HCT116 (cell line): ENCODE measurements at regions not wholly inside any gene's neighbourhood (a gene's known extent, or its start where the extent isn't known, plus 50 kb on each side); places are given as distances from the start of the nearest gene placed in this dataset.

Experiments used
- ATAC-seq: fragments of 200-7000 bp; cut with Tn5 transposase; 2 replicates; pipeline ENCODE4 v1.9.1; 2020; ENCODE audit warnings: mild to moderate bottlenecking, moderate library complexity
- BruUV-seq: library from RNA; stranded (reverse); fragments of 400-500 nt; replicated peaks from 2 replicates; lab custom pipeline; 2021; lab: Mats Ljungman, UMichigan
- CTCF ChIA-PET: fragments of 300-600 bp; sonication (Branson Sonifier 250); formaldehyde crosslinking; loops from one replicate; lab custom pipeline; 2021; ENCODE audit warnings: antibody characterized with exemption; lab: Charles Lee
- POLR2A ChIA-PET: fragments of 300-600, 350-600 bp; sonication (Branson Sonifier 250); formaldehyde crosslinking; loops from one replicate; lab custom pipeline; 2021; ENCODE audit warnings: antibody characterized with exemption; lab: Charles Lee
- RAD21 ChIA-PET, 2 experiments: fragments of 300-600 bp; sonication (Branson Sonifier 250); formaldehyde crosslinking; loops; one replicate each; lab custom pipeline; 2023; ENCODE audit warnings: low total read pairs in 2 of 2; ENCODE audit not compliant: uncharacterized antibody in 2 of 2, unreplicated experiment in 2 of 2, low non-redundant PET in 1 of 2; lab: Charles Lee
- DNase-seq: peaks from one replicate; pipeline ENCODE4 v3.0.0-alpha.2; 2010; ENCODE audit warnings: low read depth, low spot score
- H2AFZ ChIP-seq: fragments of 200-600 bp; shearing (Covaris generic), sonication (generic); 2 replicates; pipeline ENCODE4 v1.6.1; 2017; ENCODE audit warnings: low read depth, mixed run types, mixed read lengths, antibody characterized with exemption, low read length; ENCODE audit not compliant: poor library complexity, severe bottlenecking
- H3K27ac ChIP-seq: 2 replicates; pipeline ENCODE4 v1.5.1; 2012; ENCODE audit warnings: low read depth, low read length
- H3K27me3 ChIP-seq: fragments of 200-600 bp; sonication (generic); 2 replicates; pipeline ENCODE4 v1.6.1; 2016; ENCODE audit warnings: mixed run types, low read length, mixed read lengths; ENCODE audit not compliant: insufficient read depth
- H3K36me3 ChIP-seq, 2 experiments: fragments of 200-500 bp in 1 of 2; fragments of 200-600 bp in 1 of 2; sonication (Bioruptor generic) in 1 of 2; sonication (generic) in 1 of 2; 2 replicates each; pipeline versions ENCODE4 v1.5.1 to v1.6.1; 2014 to 2016; ENCODE audit warnings: low read length in 2 of 2, inconsistent platforms in 1 of 2, mixed read lengths in 1 of 2, mixed run types in 1 of 2; ENCODE audit not compliant: insufficient read depth in 2 of 2, control insufficient read depth in 1 of 2
- H3K4me1 ChIP-seq, 2 experiments: fragments of 200-600 bp in 1 of 2; sonication (generic) in 1 of 2; 2 replicates each; pipeline versions ENCODE4 v1.5.1 to v1.6.1; 2012 to 2017; ENCODE audit warnings: low read length in 2 of 2, inconsistent platforms in 1 of 2, mild to moderate bottlenecking in 1 of 2, mixed read lengths in 1 of 2, mixed run types in 1 of 2, moderate library complexity in 1 of 2; ENCODE audit not compliant: insufficient read depth in 2 of 2, control insufficient read depth in 1 of 2
- H3K4me2 ChIP-seq: fragments of 200-600 bp; sonication (generic); 2 replicates; pipeline ENCODE4 v1.6.1; 2017; ENCODE audit warnings: mixed run types, low read length, mixed read lengths
- H3K4me3 ChIP-seq, 2 experiments: fragments of 200-600 bp in 1 of 2; sonication (generic) in 1 of 2; replicated peaks in 1 of 2; 2 replicates each; pipeline ENCODE4 v1.5.1; 2011 to 2016; ENCODE audit warnings: low read length in 2 of 2, control low read depth in 1 of 2, low read depth in 1 of 2, mild to moderate bottlenecking in 1 of 2, mixed read lengths in 1 of 2, mixed run types in 1 of 2
- H3K79me2 ChIP-seq: fragments of 200-600 bp; sonication (generic); 2 replicates; pipeline ENCODE4 v1.6.1; 2017; ENCODE audit warnings: mild to moderate bottlenecking, mixed run types, low read length, moderate library complexity, mixed read lengths; ENCODE audit not compliant: insufficient read depth
- H3K9ac ChIP-seq: fragments of 200-600 bp; sonication (generic); 2 replicates; pipeline ENCODE4 v1.6.1; 2016; ENCODE audit warnings: low read length, mixed read lengths
- H3K9me2 ChIP-seq: fragments of 200-600 bp; sonication (generic), shearing (Covaris generic); 2 replicates; pipeline ENCODE4 v1.6.1; 2017; ENCODE audit warnings: mixed run types, mild to moderate bottlenecking, moderate library complexity; ENCODE audit not compliant: insufficient read depth
- H3K9me3 ChIP-seq, 2 experiments: fragments of 200-500 bp in 1 of 2; fragments of 200-600 bp in 1 of 2; sonication (Bioruptor generic) in 1 of 2; sonication (generic) in 1 of 2; 2 replicates each; pipeline ENCODE4 v1.6.1; 2014 to 2017; ENCODE audit warnings: low read length in 2 of 2, mixed read lengths in 2 of 2, inconsistent platforms in 1 of 2, low read depth in 1 of 2, mild to moderate bottlenecking in 1 of 2, mixed run types in 1 of 2, moderate library complexity in 1 of 2; ENCODE audit not compliant: control insufficient read depth in 1 of 2, insufficient read depth in 1 of 2
- H4K20me1 ChIP-seq: fragments of 200-600 bp; sonication (generic), shearing (Covaris generic); 2 replicates; pipeline ENCODE4 v1.6.1; 2017; ENCODE audit warnings: mixed run types, mild to moderate bottlenecking, moderate library complexity; ENCODE audit not compliant: insufficient read depth
- CBX3 ChIP-seq: IDR thresholded peaks from 2 replicates; pipeline ENCODE4 v1.6.1; 2012; ENCODE audit warnings: low read depth
- POLR2A ChIP-seq: IDR thresholded peaks from 2 replicates; pipeline ENCODE4 v1.7.0; 2011; ENCODE audit warnings: borderline replicate concordance; ENCODE audit not compliant: insufficient read depth, insufficient read length; ENCODE audit errors: extremely low read depth
- POLR2AphosphoS5 ChIP-seq: IDR thresholded peaks from 2 replicates; pipeline ENCODE4 v1.6.1; 2011; ENCODE audit warnings: mild to moderate bottlenecking, low read depth, low read length, moderate library complexity
- SRF ChIP-seq: IDR thresholded peaks from 2 replicates; pipeline ENCODE4 v1.6.1; 2012; ENCODE audit warnings: low read depth
- YY1 ChIP-seq: IDR thresholded peaks from 2 replicates; pipeline ENCODE4 v1.6.1; 2011; ENCODE audit warnings: low read length, low read depth, moderate library complexity, mild to moderate bottlenecking; ENCODE audit not compliant: insufficient replicate concordance; ENCODE audit errors: extremely low read depth
- intact Hi-C: fragments of 100-400 bp; cut with micrococcal nuclease; formaldehyde crosslinking; loops from 2 replicates; pipeline ENCODE4 v1.10.0; 2022
- TF ChIP-seq, protein P1 (sequence below), 3 experiments: fragments of 200-600 bp in 1 of 3; sonication (generic) in 1 of 3; IDR thresholded peaks in 2 of 3; conservative IDR thresholded peaks in 1 of 3; 2 replicates each; pipeline ENCODE4 v1.5.1; 2012 to 2017; ENCODE audit warnings: low read depth in 2 of 3, low read length in 2 of 3, antibody characterized with exemption in 1 of 3, borderline replicate concordance in 1 of 3, control low read depth in 1 of 3, mild to moderate bottlenecking in 1 of 3, mixed read lengths in 1 of 3, mixed run types in 1 of 3, moderate library complexity in 1 of 3; ENCODE audit not compliant: insufficient read depth in 1 of 3
- TF ChIP-seq, protein P2 (sequence below): IDR thresholded peaks from 2 replicates; pipeline ENCODE4 v1.6.1; 2012; ENCODE audit warnings: low read depth

DNA sequence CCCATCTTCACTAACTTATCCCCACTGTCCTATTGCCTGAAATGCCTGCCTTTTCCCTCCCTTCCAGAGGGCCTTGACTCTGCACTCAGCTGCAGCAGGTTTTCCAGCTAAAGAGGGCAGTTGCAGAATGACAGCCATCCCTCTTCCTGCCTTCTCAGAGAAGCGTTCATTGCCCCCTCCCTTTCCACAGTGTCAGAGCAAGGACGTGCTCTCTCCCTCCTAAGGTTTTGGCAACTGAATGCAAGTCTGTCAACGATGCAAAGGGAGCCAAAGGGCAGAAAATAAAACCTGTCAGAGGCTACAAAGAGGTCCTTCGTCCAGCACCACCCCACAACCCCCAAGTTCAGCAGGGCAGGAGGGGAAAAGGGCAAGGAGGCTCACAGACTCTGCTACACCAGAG lies 230.1 kb upstream of the THBS1 start (continued):
- TF ChIP-seq, protein P1, sequence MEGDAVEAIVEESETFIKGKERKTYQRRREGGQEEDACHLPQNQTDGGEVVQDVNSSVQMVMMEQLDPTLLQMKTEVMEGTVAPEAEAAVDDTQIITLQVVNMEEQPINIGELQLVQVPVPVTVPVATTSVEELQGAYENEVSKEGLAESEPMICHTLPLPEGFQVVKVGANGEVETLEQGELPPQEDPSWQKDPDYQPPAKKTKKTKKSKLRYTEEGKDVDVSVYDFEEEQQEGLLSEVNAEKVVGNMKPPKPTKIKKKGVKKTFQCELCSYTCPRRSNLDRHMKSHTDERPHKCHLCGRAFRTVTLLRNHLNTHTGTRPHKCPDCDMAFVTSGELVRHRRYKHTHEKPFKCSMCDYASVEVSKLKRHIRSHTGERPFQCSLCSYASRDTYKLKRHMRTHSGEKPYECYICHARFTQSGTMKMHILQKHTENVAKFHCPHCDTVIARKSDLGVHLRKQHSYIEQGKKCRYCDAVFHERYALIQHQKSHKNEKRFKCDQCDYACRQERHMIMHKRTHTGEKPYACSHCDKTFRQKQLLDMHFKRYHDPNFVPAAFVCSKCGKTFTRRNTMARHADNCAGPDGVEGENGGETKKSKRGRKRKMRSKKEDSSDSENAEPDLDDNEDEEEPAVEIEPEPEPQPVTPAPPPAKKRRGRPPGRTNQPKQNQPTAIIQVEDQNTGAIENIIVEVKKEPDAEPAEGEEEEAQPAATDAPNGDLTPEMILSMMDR (IDR thresholded peaks at IDR 0.05 in 2 of 3, conservative IDR thresholded peaks at IDR 0.05 in 1 of 3; ENCODE audit: borderline replicate concordance in 1 of 3, insufficient read depth in 1 of 3, low read depth in 2 of 3, low read length in 2 of 3), result no peak

GRCh38 chr15:39354189-39354588 lies 226.7 kb upstream of the THBS1 start:
- TF ChIP-seq, protein P2, sequence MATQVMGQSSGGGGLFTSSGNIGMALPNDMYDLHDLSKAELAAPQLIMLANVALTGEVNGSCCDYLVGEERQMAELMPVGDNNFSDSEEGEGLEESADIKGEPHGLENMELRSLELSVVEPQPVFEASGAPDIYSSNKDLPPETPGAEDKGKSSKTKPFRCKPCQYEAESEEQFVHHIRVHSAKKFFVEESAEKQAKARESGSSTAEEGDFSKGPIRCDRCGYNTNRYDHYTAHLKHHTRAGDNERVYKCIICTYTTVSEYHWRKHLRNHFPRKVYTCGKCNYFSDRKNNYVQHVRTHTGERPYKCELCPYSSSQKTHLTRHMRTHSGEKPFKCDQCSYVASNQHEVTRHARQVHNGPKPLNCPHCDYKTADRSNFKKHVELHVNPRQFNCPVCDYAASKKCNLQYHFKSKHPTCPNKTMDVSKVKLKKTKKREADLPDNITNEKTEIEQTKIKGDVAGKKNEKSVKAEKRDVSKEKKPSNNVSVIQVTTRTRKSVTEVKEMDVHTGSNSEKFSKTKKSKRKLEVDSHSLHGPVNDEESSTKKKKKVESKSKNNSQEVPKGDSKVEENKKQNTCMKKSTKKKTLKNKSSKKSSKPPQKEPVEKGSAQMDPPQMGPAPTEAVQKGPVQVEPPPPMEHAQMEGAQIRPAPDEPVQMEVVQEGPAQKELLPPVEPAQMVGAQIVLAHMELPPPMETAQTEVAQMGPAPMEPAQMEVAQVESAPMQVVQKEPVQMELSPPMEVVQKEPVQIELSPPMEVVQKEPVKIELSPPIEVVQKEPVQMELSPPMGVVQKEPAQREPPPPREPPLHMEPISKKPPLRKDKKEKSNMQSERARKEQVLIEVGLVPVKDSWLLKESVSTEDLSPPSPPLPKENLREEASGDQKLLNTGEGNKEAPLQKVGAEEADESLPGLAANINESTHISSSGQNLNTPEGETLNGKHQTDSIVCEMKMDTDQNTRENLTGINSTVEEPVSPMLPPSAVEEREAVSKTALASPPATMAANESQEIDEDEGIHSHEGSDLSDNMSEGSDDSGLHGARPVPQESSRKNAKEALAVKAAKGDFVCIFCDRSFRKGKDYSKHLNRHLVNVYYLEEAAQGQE, result no peak
- TF ChIP-seq, protein P1 (IDR thresholded peaks at IDR 0.05 in 2 of 3, conservative IDR thresholded peaks at IDR 0.05 in 1 of 3; ENCODE audit: borderline replicate concordance in 1 of 3, insufficient read depth in 1 of 3, low read depth in 2 of 3, low read length in 2 of 3), result no peak
- TF ChIP-seq YY1 (no peak), CBX3 (no peak), SRF (no peak), POLR2AphosphoS5 (no peak), POLR2A (no peak)
- intact Hi-C loops, result no loop called here
- H3K4me2 ChIP-seq, result no peak overlapping the region
- RAD21 ChIA-PET, result no interaction called here
- no peak overlapping the region for H2AFZ ChIP-seq
- CTCF ChIA-PET, result no interaction called here
- H3K4me3 ChIP-seq, result no peak overlapping the region
- no peaks in the 10 kb centered on the region for H4K20me1 ChIP-seq
- no peaks in the 10 kb centered on the region for H3K36me3 ChIP-seq
- H3K79me2 ChIP-seq, result no peaks in the 10 kb centered on the region
- DNase-seq (no peak), ATAC-seq (no peak)
- no peaks in the 10 kb centered on the region for H3K9me3 ChIP-seq
- no peaks in the 10 kb centered on the region for H3K27me3 ChIP-seq
- POLR2A ChIA-PET, result no interaction called here
- no peaks in the 10 kb centered on the region for H3K4me1 ChIP-seq
- H3K27ac ChIP-seq, result no peak overlapping the region
- H3K9ac ChIP-seq, result no peak overlapping the region
- no peaks in the 10 kb centered on the region for H3K9me2 ChIP-seq
- no TSS peak for BruUV-seq
